ENCODE measurements at regions not wholly inside any gene's neighbourhood (a gene's known extent, or its start where the extent isn't known, plus 50 kb on each side); places are given as distances from the start of the nearest gene placed in this dataset.

GRCh38 chr3:61466357-61466756 lies 95.0 kb upstream of the PTPRG start:
- no peak for TF ChIP-seq ZNF274 (IDR thresholded peaks at IDR 0.05; ENCODE audit: low read depth, low read length)
- TF ChIP-seq SUZ12 (IDR thresholded peaks at IDR 0.05; ENCODE audit: extremely low read depth, insufficient read depth, insufficient read length) = no peak
